H1 (cell line): ENCODE measurements at regions not wholly inside any gene's neighbourhood (a gene's known extent, or its start where the extent isn't known, plus 50 kb on each side); places are given as distances from the start of the nearest gene placed in this dataset.

Experiments
- CTCF ChIA-PET: fragments of 300-600 bp; sonication (Branson Sonifier 250); formaldehyde crosslinking; loops from one replicate; lab custom pipeline; 2021; ENCODE audit not compliant: partially characterized antibody; lab: Charles Lee
- POLR2A ChIA-PET: fragments of 300-600 bp; sonication (Branson Sonifier 250); formaldehyde crosslinking; loops from one replicate; lab custom pipeline; 2021; ENCODE audit warnings: inconsistent platforms; ENCODE audit not compliant: partially characterized antibody; lab: Charles Lee
- DNase-seq, 2 experiments: peaks; one replicate each; pipeline versions ENCODE4 v3.0.0 to v3.0.0-alpha.2; 2010 to 2022; ENCODE audit warnings: low spot score in 2 of 2, low read depth in 1 of 2, mixed read lengths in 1 of 2
- FAIRE-seq: peaks from 2 replicates; lab custom pipeline; 2011; peaks lifted over from hg19 to GRCh38; lab: Jason Lieb, UNC
- H2AFZ ChIP-seq: 2 replicates; pipeline ENCODE4 v1.8.1; 2012; ENCODE audit warnings: low read length, inconsistent platforms
- H2AK5ac ChIP-seq: 2 replicates; pipeline ENCODE4 v1.6.1; 2013; ENCODE audit warnings: low read depth, low read length
- H2BK120ac ChIP-seq: replicated peaks from 2 replicates; pipeline ENCODE3; 2013; ENCODE audit warnings: low read depth, low read length, inconsistent platforms
- H2BK12ac ChIP-seq: 2 replicates; pipeline ENCODE4 v1.6.1; 2013; ENCODE audit warnings: low read depth, low read length
- H2BK15ac ChIP-seq: 2 replicates; pipeline ENCODE4 v1.6.1; 2013; ENCODE audit warnings: low read length
- H2BK20ac ChIP-seq: 2 replicates; pipeline ENCODE4 v1.6.1; 2013; ENCODE audit warnings: low read length
- H2BK5ac ChIP-seq: 2 replicates; pipeline ENCODE4 v1.6.1; 2013; ENCODE audit warnings: low read depth, low read length
- H3K14ac ChIP-seq: 2 replicates; pipeline ENCODE4 v1.6.1; 2013; ENCODE audit warnings: inconsistent platforms; ENCODE audit not compliant: insufficient read length
- H3K18ac ChIP-seq: 2 replicates; pipeline ENCODE4 v1.6.1; 2013; ENCODE audit warnings: low read length; ENCODE audit errors: extremely low read depth
- H3K23ac ChIP-seq: 2 replicates; pipeline ENCODE4 v1.6.1; 2013; ENCODE audit warnings: inconsistent platforms; ENCODE audit not compliant: insufficient read length
- H3K23me2 ChIP-seq: 2 replicates; pipeline ENCODE4 v1.6.1; 2013; ENCODE audit warnings: low read depth, low read length
- H3K27ac ChIP-seq: 2 replicates; pipeline ENCODE4 v1.6.1; 2011; ENCODE audit warnings: low read depth, low read length, inconsistent platforms
- H3K27me3 ChIP-seq, 4 experiments: replicated peaks in 1 of 4; 1 replicate in 1 of 4; 2 replicates in 3 of 4; pipeline versions ENCODE4 v1.6.1 to v1.8.1; 2011 to 2013; ENCODE audit warnings: low read length in 3 of 4, mild to moderate bottlenecking in 3 of 4, inconsistent platforms in 2 of 4, mixed read lengths in 2 of 4, moderate library complexity in 1 of 4; ENCODE audit not compliant: control insufficient read depth in 3 of 4, insufficient read depth in 3 of 4; ENCODE audit errors: extremely low read depth in 1 of 4
- H3K36me3 ChIP-seq, 4 experiments: 2 replicates each; pipeline versions ENCODE4 v1.6.1 to v1.8.1; 2011 to 2013; ENCODE audit warnings: mild to moderate bottlenecking in 4 of 4, low read length in 3 of 4, moderate library complexity in 2 of 4, control low read depth in 1 of 4, inconsistent platforms in 1 of 4; ENCODE audit not compliant: insufficient read depth in 4 of 4, control insufficient read depth in 2 of 4
- H3K4ac ChIP-seq: replicated peaks from 2 replicates; pipeline ENCODE3; 2013; ENCODE audit warnings: low read length, low read depth, mixed read lengths, inconsistent platforms; ENCODE audit not compliant: insufficient read length
- H3K4me1 ChIP-seq, 4 experiments: replicated peaks in 1 of 4; 1 replicate in 1 of 4; 2 replicates in 3 of 4; pipeline versions ENCODE4 v1.6.1 to v1.8.1; 2011 to 2013; ENCODE audit warnings: low read length in 3 of 4, inconsistent platforms in 2 of 4, mixed read lengths in 1 of 4; ENCODE audit not compliant: insufficient read depth in 4 of 4, control insufficient read depth in 3 of 4
- H3K4me2 ChIP-seq, 2 experiments: 2 replicates each; pipeline versions ENCODE4 v1.6.1 to v1.8.1; 2011 to 2013; ENCODE audit warnings: low read depth in 2 of 2, low read length in 2 of 2, control low read depth in 1 of 2, inconsistent platforms in 1 of 2, mild to moderate bottlenecking in 1 of 2; ENCODE audit not compliant: insufficient read depth in 1 of 2
- H3K4me3 ChIP-seq, 4 experiments: fragments of 200-600, 300-600 bp in 1 of 4; sonication (generic), shearing (Covaris generic), sonication (Bioruptor Twin) in 1 of 4; 2 replicates each; pipeline versions ENCODE4 v1.5.1 to v1.8.1; 2011 to 2016; ENCODE audit warnings: low read length in 4 of 4, low read depth in 3 of 4, control low read depth in 2 of 4, inconsistent platforms in 2 of 4, mild to moderate bottlenecking in 2 of 4, mixed read lengths in 1 of 4, moderate library complexity in 1 of 4; ENCODE audit not compliant: insufficient read depth in 2 of 4; ENCODE audit errors: extremely low read depth in 1 of 4
- H3K56ac ChIP-seq: replicated peaks from 2 replicates; pipeline ENCODE3; 2013; ENCODE audit warnings: low read depth, mild to moderate bottlenecking, mixed read lengths, low read length, inconsistent platforms; ENCODE audit not compliant: insufficient read length
- H3K79me1 ChIP-seq: 2 replicates; pipeline ENCODE4 v1.6.1; 2013; ENCODE audit warnings: low read depth, low read length, control low read depth
- H3K79me2 ChIP-seq, 2 experiments: 2 replicates each; pipeline versions ENCODE4 v1.6.1 to v1.8.1; 2012 to 2013; ENCODE audit warnings: low read length in 2 of 2, mild to moderate bottlenecking in 2 of 2, inconsistent platforms in 1 of 2; ENCODE audit not compliant: insufficient read depth in 2 of 2, control insufficient read depth in 1 of 2
- H3K9ac ChIP-seq, 4 experiments: replicated peaks in 1 of 4; 1 replicate in 1 of 4; 2 replicates in 3 of 4; pipeline versions ENCODE4 v1.6.1 to v1.8.1; 2011 to 2013; ENCODE audit warnings: low read depth in 3 of 4, low read length in 3 of 4, control low read depth in 2 of 4, mild to moderate bottlenecking in 2 of 4, moderate library complexity in 2 of 4, inconsistent platforms in 1 of 4; ENCODE audit errors: extremely low read depth in 1 of 4
- H3K9me3 ChIP-seq, 2 experiments: 2 replicates each; pipeline versions ENCODE4 v1.6.1 to v1.8.1; 2012 to 2013; ENCODE audit warnings: mild to moderate bottlenecking in 2 of 2, moderate library complexity in 2 of 2, control low read depth in 1 of 2, inconsistent platforms in 1 of 2, low read depth in 1 of 2, low read length in 1 of 2, mixed read lengths in 1 of 2; ENCODE audit not compliant: insufficient read depth in 2 of 2
- H4K20me1 ChIP-seq, 2 experiments: replicated peaks in 1 of 2; 2 replicates each; pipeline versions ENCODE3 to v1.8.1; 2011 to 2013; ENCODE audit warnings: inconsistent platforms in 2 of 2, low read length in 2 of 2, mild to moderate bottlenecking in 1 of 2; ENCODE audit not compliant: insufficient read depth in 2 of 2, control insufficient read depth in 1 of 2
- H4K5ac ChIP-seq: 2 replicates; pipeline ENCODE4 v1.6.1; 2013; ENCODE audit warnings: low read length, low read depth, mixed read lengths, inconsistent platforms; ENCODE audit not compliant: insufficient read length
- H4K8ac ChIP-seq: 2 replicates; pipeline ENCODE4 v1.8.0; 2013; ENCODE audit warnings: mild to moderate bottlenecking, moderate library complexity, low read length, inconsistent platforms; ENCODE audit not compliant: insufficient read depth; ENCODE audit errors: extremely low read depth
- H4K91ac ChIP-seq: replicated peaks from 2 replicates; pipeline ENCODE3; 2013; ENCODE audit warnings: low read length, mixed read lengths, inconsistent platforms; ENCODE audit not compliant: insufficient read length
- CHD2 ChIP-seq: IDR thresholded peaks from 2 replicates; pipeline ENCODE4 v1.6.1; 2012; ENCODE audit warnings: low read length, improper control_type of control experiment
- CTBP2 ChIP-seq: IDR thresholded peaks from 2 replicates; pipeline ENCODE4 v1.7.0; 2011; ENCODE audit warnings: borderline replicate concordance, mild to moderate bottlenecking, moderate library complexity, mixed read lengths, low read length; ENCODE audit not compliant: insufficient read depth, insufficient read length
- EP300 ChIP-seq, 2 experiments: IDR thresholded peaks; 1 replicate in 1 of 2; 2 replicates in 1 of 2; pipeline ENCODE4 v1.6.1; 2011 to 2012; ENCODE audit warnings: low read depth in 2 of 2, low read length in 2 of 2, mild to moderate bottlenecking in 2 of 2, borderline replicate concordance in 1 of 2, inconsistent platforms in 1 of 2, moderate library complexity in 1 of 2
- SIRT6 ChIP-seq: IDR thresholded peaks from one replicate; pipeline ENCODE4 v1.7.1; 2012; ENCODE audit warnings: low read length, inconsistent platforms
- SP1 ChIP-seq: IDR thresholded peaks from 2 replicates; pipeline ENCODE4 v1.6.1; 2011; ENCODE audit warnings: low read depth, low read length
- SRF ChIP-seq: IDR thresholded peaks from 2 replicates; pipeline ENCODE4 v1.6.1; 2011; ENCODE audit warnings: mild to moderate bottlenecking, low read depth, low read length, moderate library complexity
- SUZ12 ChIP-seq: fragments of 200-600 bp; sonication (generic); IDR thresholded peaks from 2 replicates; pipeline ENCODE4 v1.6.1; 2012; ENCODE audit warnings: mild to moderate bottlenecking, inconsistent platforms, low read length, moderate library complexity, mixed read lengths
- TAF1 ChIP-seq: IDR thresholded peaks from 2 replicates; pipeline ENCODE4 v1.6.1; 2011; ENCODE audit warnings: mild to moderate bottlenecking, low read depth, low read length
- TCF12 ChIP-seq: IDR thresholded peaks from 2 replicates; pipeline ENCODE4 v1.6.1; 2011; ENCODE audit warnings: low read depth, mild to moderate bottlenecking, low read length
- WGBS, 2 experiments: shearing (Covaris generic) in 1 of 2; methylation state at CpG; one replicate each; pipeline versions ENCODE4 v1.1.6 to v1.1.7; 2013 to 2015; ENCODE audit warnings: low lambda C conversion rate in 2 of 2, mixed read lengths in 2 of 2, inconsistent platforms in 1 of 2, low coverage in 1 of 2, missing lambda C conversion rate in 1 of 2; ENCODE audit not compliant: insufficient replicate concordance in 2 of 2, insufficient coverage in 1 of 2, insufficient read length in 1 of 2; ENCODE audit errors: extremely low coverage in 1 of 2, missing lambda C conversion rate in 1 of 2; 5-methylcytosine and 5-hydroxymethylcytosine counted together

- Histone ChIP-seq H3K56ac (no peak overlapping the region), H3K18ac (no peak overlapping the region), H4K8ac (no peak overlapping the region), H3K79me2 (no peaks in the 10 kb centered on the region), H3K79me1 (no peaks in the 10 kb centered on the region), H2BK12ac (no peak overlapping the region), H2BK20ac (no peak overlapping the region), H2AFZ (no peak overlapping the region), H3K27ac (no peak overlapping the region), H3K4ac (no peak overlapping the region), H4K5ac (no peak overlapping the region), H4K20me1 (no peaks in the 10 kb centered on the region), H2BK5ac (no peak overlapping the region), H3K9ac (no peak overlapping the region), H3K9me3 (peaks cover 5% of the 10 kb centered on the region in 2 experiments; a peak in 2 of 4 replicates), H3K4me2 (no peak overlapping the region), H3K4me1 (no peaks in the 10 kb centered on the region), H3K23me2 (peaks cover 1% of the 10 kb centered on the region; the same call in 1 of the 2 replicates), H2BK15ac (no peak overlapping the region), H4K91ac (no peak overlapping the region), H2BK120ac (no peak overlapping the region), H3K14ac (no peak overlapping the region)
- FAIRE-seq (no peak), DNase-seq (no peak)
- WGBS, 2 experiments: 85% methylated on average over 1 of the region's 1 CpG; no CpG with 5 or more reads in 1 of the 2 experiments
- TF ChIP-seq SIRT6 (no peak), CTBP2 (no peak), TCF12 (no peak), SP1 (no peak), TAF1 (no peak), EP300 (IDR thresholded peaks at IDR 0.05; ENCODE audit: borderline replicate concordance in 1 of 2, low read depth in 2 of 2, low read length in 2 of 2) (no peak), SRF (no peak), SUZ12 (no peak), CHD2 (no peak)
- TF ChIP-seq, all 59 proteins: peak for 0
- no peak overlapping the region for H3K23ac ChIP-seq
- H2AK5ac ChIP-seq: no peak overlapping the region
- H3K4me3 ChIP-seq: no peak overlapping the region
- ChIA-PET CTCF (no interaction called here), POLR2A (no interaction called here)
- H3K36me3 ChIP-seq: no peaks in the 10 kb centered on the region
- no peaks in the 10 kb centered on the region for H3K27me3 ChIP-seq
Measured at GRCh38 chr3:74119221-74119620, 494.5 kb upstream of the PDZRN3 start.
